SU-DHL-6 (cell line): ENCODE measurements at regions not wholly inside any gene's neighbourhood (a gene's known extent, or its start where the extent isn't known, plus 50 kb on each side); places are given as distances from the start of the nearest gene placed in this dataset.

Source experiments
- H2AFZ ChIP-seq: fragments of 200-600 bp; sonication (generic); 2 replicates; pipeline ENCODE4 v1.6.1; 2014; ENCODE audit warnings: low read depth, mild to moderate bottlenecking, moderate library complexity, mixed read lengths, antibody characterized with exemption, low read length; ENCODE audit not compliant: severe bottlenecking
- H3F3A ChIP-seq: fragments of 200-600 bp; shearing (Covaris generic); 2 replicates; pipeline ENCODE4 v1.6.0; 2016; ENCODE audit warnings: antibody characterized with exemption, mild to moderate bottlenecking; ENCODE audit not compliant: insufficient read depth
- H3K27ac ChIP-seq: fragments of 200-600 bp; sonication (generic); 2 replicates; pipeline ENCODE4 v1.5.1; 2016; ENCODE audit warnings: low read depth, mild to moderate bottlenecking, low read length, moderate library complexity, mixed read lengths
- H3K27me3 ChIP-seq: fragments of 200-600 bp; sonication (generic), shearing (Covaris generic); 2 replicates; pipeline ENCODE4 v1.6.0; 2014; ENCODE audit warnings: mild to moderate bottlenecking, low read length
- H3K36me3 ChIP-seq: fragments of 200-600 bp; sonication (generic); 2 replicates; pipeline ENCODE4 v1.6.1; 2014; ENCODE audit warnings: mild to moderate bottlenecking, low read length, mixed read lengths
- H3K4me2 ChIP-seq: fragments of 300-600, 200-600 bp; shearing (Covaris generic), sonication (generic); 2 replicates; pipeline ENCODE4 v1.6.0; 2014; ENCODE audit warnings: low read length, low read depth, mild to moderate bottlenecking; ENCODE audit not compliant: poor library complexity, severe bottlenecking
- H3K4me3 ChIP-seq: fragments of 200-600 bp; sonication (generic); 2 replicates; pipeline ENCODE4 v1.5.1; 2014; ENCODE audit warnings: antibody characterized with exemption, low read length, mild to moderate bottlenecking, mixed read lengths; ENCODE audit not compliant: insufficient read depth, poor library complexity, severe bottlenecking
- H3K79me2 ChIP-seq: fragments of 200-600 bp; sonication (generic); 2 replicates; pipeline ENCODE4 v1.6.1; 2014; ENCODE audit warnings: mild to moderate bottlenecking, low read length, moderate library complexity; ENCODE audit not compliant: insufficient read depth
- H3K9ac ChIP-seq: fragments of 200-600 bp; sonication (generic); 2 replicates; pipeline ENCODE4 v1.7.0; 2014; ENCODE audit warnings: mild to moderate bottlenecking, low read length
- H3K9me2 ChIP-seq: fragments of 200-600 bp; sonication (generic); replicated peaks from 2 replicates; pipeline ENCODE4 v1.6.1; 2014; ENCODE audit warnings: low read length; ENCODE audit not compliant: insufficient read depth
- H3K9me3 ChIP-seq: fragments of 200-600 bp; sonication (generic); 2 replicates; pipeline ENCODE4 v1.6.1; 2014; ENCODE audit warnings: low read length, mixed read lengths; ENCODE audit not compliant: insufficient read depth
- H4K20me1 ChIP-seq: fragments of 200-600 bp; sonication (generic); 2 replicates; pipeline ENCODE4 v1.6.1; 2014; ENCODE audit warnings: low read depth, mild to moderate bottlenecking, antibody characterized with exemption, low read length, moderate library complexity, mixed read lengths
- CTCF ChIP-seq: fragments of 200-600 bp; sonication (generic); IDR thresholded peaks from one replicate; pipeline ENCODE4 v1.5.1; 2017; ENCODE audit warnings: antibody characterized with exemption, mild to moderate bottlenecking, low read length, moderate library complexity; ENCODE audit not compliant: insufficient read depth, poor library complexity, severe bottlenecking
- EZH2phosphoT487 ChIP-seq: fragments of 200-600 bp; sonication (generic), shearing (Covaris generic); conservative IDR thresholded peaks from 2 replicates; pipeline ENCODE4 v1.6.1; 2018; ENCODE audit warnings: mild to moderate bottlenecking, antibody characterized with exemption, low read length, moderate library complexity, mixed read lengths

GRCh38 chr6:66902457-66902856 is 1195.4 kb upstream of the EYS start:
- Histone ChIP-seq H3K27me3 (no peaks in the 10 kb centered on the region), H3K4me3 (no peak overlapping the region), H3K79me2 (no peaks in the 10 kb centered on the region), H3F3A (0 out of 2 replicates have a peak, but pooled peaks cover 2% of the 10 kb centered on the region), H3K36me3 (0 out of 2 replicates have a peak, but pooled peaks cover 4% of the 10 kb centered on the region), H2AFZ (peak overlapping the region; percentile 43), H3K9me3 (peaks cover 10% of the 10 kb centered on the region; the same call in 1 of the 2 replicates), H3K27ac (no peak overlapping the region), H3K9ac (no peak overlapping the region), H3K9me2 (no peaks in the 10 kb centered on the region), H3K4me2 (no peak overlapping the region), H4K20me1 (no peaks in the 10 kb centered on the region)
- TF ChIP-seq EZH2phosphoT487 = no peak
- no peak for TF ChIP-seq CTCF

- peak overlapping the region; percentile 54 for H2AFZ ChIP-seq
- peaks cover 22% of the 10 kb centered on the region; the same call in 1 of the 2 replicates for H3K9me3 ChIP-seq
- no peaks in the 10 kb centered on the region for H3K27me3 ChIP-seq
- no peak overlapping the region for H3K4me2 ChIP-seq
- no peak overlapping the region for H3K9ac ChIP-seq
- no peak overlapping the region for H3K4me3 ChIP-seq
- 0 out of 2 replicates have a peak, but pooled peaks cover 2% of the 10 kb centered on the region for H3F3A ChIP-seq
- TF ChIP-seq EZH2phosphoT487 (no peak), CTCF (no peak)
- 0 out of 2 replicates have a peak, but pooled peaks cover 4% of the 10 kb centered on the region for H3K36me3 ChIP-seq
- H3K9me2 ChIP-seq = no peaks in the 10 kb centered on the region
- no peaks in the 10 kb centered on the region for H4K20me1 ChIP-seq
- H3K79me2 ChIP-seq = no peaks in the 10 kb centered on the region
- no peak overlapping the region for H3K27ac ChIP-seq
These were observed 1193.4 kb upstream of the EYS start for GRCh38 chr6:66900133-66901083.

DNA sequence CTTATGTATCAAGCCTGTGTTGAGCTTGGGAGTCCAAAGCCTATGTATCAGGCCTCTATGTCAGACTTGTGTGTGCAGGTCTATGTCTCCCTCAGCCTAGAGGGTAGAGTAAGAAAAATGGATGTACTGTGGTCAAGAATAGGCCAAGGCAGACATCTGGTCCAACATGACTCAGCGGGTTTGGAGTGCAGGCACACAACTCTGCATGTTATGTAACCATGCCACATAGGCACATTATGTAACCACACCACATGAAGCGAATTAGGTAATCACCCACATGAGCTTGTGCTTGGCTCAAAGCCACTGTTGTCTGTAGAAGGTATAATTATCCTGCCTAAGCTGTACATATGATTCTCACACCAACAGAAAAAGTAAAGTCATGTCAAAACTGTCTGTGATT is 1190.5 kb upstream of the EYS start:
- no peak overlapping the region for H3K27ac ChIP-seq
- no peaks in the 10 kb centered on the region for H3F3A ChIP-seq
- H4K20me1 ChIP-seq = no peaks in the 10 kb centered on the region
- H3K36me3 ChIP-seq = 0 out of 2 replicates have a peak, but pooled peaks cover 4% of the 10 kb centered on the region
- no peak for TF ChIP-seq CTCF
- TF ChIP-seq EZH2phosphoT487 = no peak
- no peak overlapping the region for H3K4me2 ChIP-seq
- no peak overlapping the region for H3K9ac ChIP-seq
- no peak overlapping the region for H3K4me3 ChIP-seq
- H3K9me3 ChIP-seq = peaks cover 22% of the 10 kb centered on the region; the same call in 1 of the 2 replicates
- no peaks in the 10 kb centered on the region for H3K27me3 ChIP-seq
- no peaks in the 10 kb centered on the region for H3K9me2 ChIP-seq
- no peaks in the 10 kb centered on the region for H3K79me2 ChIP-seq
- no peak overlapping the region for H2AFZ ChIP-seq
